SK-N-SH treated with all-trans-retinoic acid at 6 μM for 48 hours (cell line): ENCODE measurements at regions not wholly inside any gene's neighbourhood (a gene's known extent, or its start where the extent isn't known, plus 50 kb on each side); places are given as distances from the start of the nearest gene placed in this dataset.

Experiments used
- ATAC-seq: fragments of 200-7000 bp; cut with Tn5 transposase; 3 replicates; pipeline ENCODE4 v1.9.1; 2020; ENCODE audit warnings: mild to moderate bottlenecking, moderate library complexity
- ARNTL ChIP-seq: fragments of 450-650 bp; formaldehyde crosslinking; IDR thresholded peaks from 2 replicates; pipeline ENCODE4 v1.5.0; 2020; ENCODE audit warnings: low read depth, mild to moderate bottlenecking, moderate library complexity, borderline replicate concordance
- CREB5 ChIP-seq: fragments of 250-450 bp; sonication (Bioruptor Pico); IDR thresholded peaks from 2 replicates; pipeline ENCODE4 v1.5.1; 2020; ENCODE audit warnings: low read depth, mild to moderate bottlenecking, moderate library complexity
- CSDC2 ChIP-seq: fragments of 250-450 bp; sonication (Bioruptor Pico); IDR thresholded peaks from 2 replicates; pipeline ENCODE4 v1.5.0; 2020; ENCODE audit warnings: mild to moderate bottlenecking, moderate library complexity
- ESRRG ChIP-seq: fragments of 250-450 bp; sonication (Bioruptor Pico); IDR thresholded peaks from 2 replicates; pipeline ENCODE4 v1.6.1; 2021; ENCODE audit warnings: mild to moderate bottlenecking
- GLIS3 ChIP-seq: fragments of 250-450 bp; sonication (Bioruptor Pico); IDR thresholded peaks from 2 replicates; pipeline ENCODE4 v1.5.0; 2020; ENCODE audit warnings: mild to moderate bottlenecking, moderate library complexity
- ISL1 ChIP-seq: fragments of 250-450 bp; sonication (Bioruptor Pico); IDR thresholded peaks from 2 replicates; pipeline ENCODE4 v2.1.2; 2022; ENCODE audit warnings: mild to moderate bottlenecking, moderate library complexity
- PPARA ChIP-seq: fragments of 250-450 bp; sonication (Bioruptor Pico); IDR thresholded peaks from 2 replicates; pipeline ENCODE4 v1.5.0; 2020; ENCODE audit warnings: mild to moderate bottlenecking, borderline replicate concordance
- RARB ChIP-seq: fragments of 250-450 bp; sonication (Bioruptor Pico); IDR thresholded peaks from 2 replicates; pipeline ENCODE4 v1.8.0; 2021; ENCODE audit warnings: mild to moderate bottlenecking, moderate library complexity
- SNAI2 ChIP-seq: fragments of 250-450 bp; sonication (Bioruptor Pico); IDR thresholded peaks from 2 replicates; pipeline ENCODE4 v1.5.0; 2020; ENCODE audit warnings: mild to moderate bottlenecking, moderate library complexity
- TCF4 ChIP-seq: fragments of 250-450 bp; sonication (Bioruptor Pico); IDR thresholded peaks from 2 replicates; pipeline ENCODE4 v1.8.0; 2021; ENCODE audit warnings: mild to moderate bottlenecking, moderate library complexity, borderline replicate concordance
- TOX ChIP-seq: fragments of 250-450 bp; sonication (Bioruptor Pico); IDR thresholded peaks from 2 replicates; pipeline ENCODE4 v1.8.0; 2021; ENCODE audit warnings: mild to moderate bottlenecking, moderate library complexity, borderline replicate concordance
- ZC3H10 ChIP-seq: fragments of 250-450 bp; sonication (Bioruptor Pico); IDR thresholded peaks from 2 replicates; pipeline ENCODE4 v1.5.1; 2021; ENCODE audit warnings: mild to moderate bottlenecking, moderate library complexity
- ZNF70 ChIP-seq: fragments of 450-650 bp; formaldehyde crosslinking; IDR thresholded peaks from 2 replicates; pipeline ENCODE4 v1.5.0; 2020; ENCODE audit warnings: mild to moderate bottlenecking, moderate library complexity
- ZNF8 ChIP-seq: fragments of 450-650 bp; formaldehyde crosslinking; IDR thresholded peaks from 2 replicates; pipeline ENCODE4 v1.5.0; 2020; ENCODE audit warnings: mild to moderate bottlenecking, moderate library complexity
- TF ChIP-seq, protein P1 (sequence below): fragments of 250-450 bp; sonication (Bioruptor Pico); IDR thresholded peaks from 2 replicates; pipeline ENCODE4 v1.5.1; 2021; ENCODE audit warnings: mild to moderate bottlenecking, moderate library complexity
- TF ChIP-seq, protein P2 (sequence below): fragments of 250-450 bp; sonication (Bioruptor Pico); IDR thresholded peaks from 2 replicates; pipeline ENCODE4 v1.8.0; 2020; ENCODE audit warnings: mild to moderate bottlenecking, moderate library complexity, borderline replicate concordance
- TF ChIP-seq, protein P3 (sequence below): fragments of 250-450 bp; sonication (Bioruptor Pico); IDR thresholded peaks from 2 replicates; pipeline ENCODE4 v1.8.0; 2021; ENCODE audit warnings: low read depth, mild to moderate bottlenecking, moderate library complexity, borderline replicate concordance

DNA sequence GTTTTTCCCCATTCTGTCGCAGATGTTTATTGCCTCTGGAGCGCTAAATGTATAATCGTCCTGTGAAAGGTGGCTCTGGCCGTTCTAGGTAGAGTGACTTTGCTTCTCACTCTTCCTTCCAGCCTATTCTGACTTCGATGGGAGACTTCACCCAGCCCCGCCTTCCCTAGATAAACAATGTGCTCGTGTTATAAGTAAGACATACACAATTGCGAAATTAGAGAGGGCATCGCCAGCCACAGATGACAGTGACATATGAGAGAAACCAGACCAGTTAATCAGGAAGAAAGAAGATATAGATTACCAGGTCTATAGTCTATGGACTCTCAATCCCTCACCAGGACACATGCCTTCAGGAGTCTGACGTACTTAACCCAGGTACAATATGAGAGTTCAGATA is 1050.5 kb upstream of the AUTS2 start:
- no peak for ATAC-seq
- TF ChIP-seq PPARA (no peak), GLIS3 (CRISPR knock-in tag) (no peak), ZC3H10 (no peak), RARB (CRISPR knock-in tag) (no peak), ARNTL (CRISPR knock-in tag) (no peak)
- TF ChIP-seq, protein P1, sequence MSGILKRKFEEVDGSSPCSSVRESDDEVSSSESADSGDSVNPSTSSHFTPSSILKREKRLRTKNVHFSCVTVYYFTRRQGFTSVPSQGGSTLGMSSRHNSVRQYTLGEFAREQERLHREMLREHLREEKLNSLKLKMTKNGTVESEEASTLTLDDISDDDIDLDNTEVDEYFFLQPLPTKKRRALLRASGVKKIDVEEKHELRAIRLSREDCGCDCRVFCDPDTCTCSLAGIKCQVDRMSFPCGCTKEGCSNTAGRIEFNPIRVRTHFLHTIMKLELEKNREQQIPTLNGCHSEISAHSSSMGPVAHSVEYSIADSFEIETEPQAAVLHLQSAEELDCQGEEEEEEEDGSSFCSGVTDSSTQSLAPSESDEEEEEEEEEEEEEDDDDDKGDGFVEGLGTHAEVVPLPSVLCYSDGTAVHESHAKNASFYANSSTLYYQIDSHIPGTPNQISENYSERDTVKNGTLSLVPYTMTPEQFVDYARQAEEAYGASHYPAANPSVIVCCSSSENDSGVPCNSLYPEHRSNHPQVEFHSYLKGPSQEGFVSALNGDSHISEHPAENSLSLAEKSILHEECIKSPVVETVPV (CRISPR knock-in tag) = no peak
- TF ChIP-seq, protein P2, sequence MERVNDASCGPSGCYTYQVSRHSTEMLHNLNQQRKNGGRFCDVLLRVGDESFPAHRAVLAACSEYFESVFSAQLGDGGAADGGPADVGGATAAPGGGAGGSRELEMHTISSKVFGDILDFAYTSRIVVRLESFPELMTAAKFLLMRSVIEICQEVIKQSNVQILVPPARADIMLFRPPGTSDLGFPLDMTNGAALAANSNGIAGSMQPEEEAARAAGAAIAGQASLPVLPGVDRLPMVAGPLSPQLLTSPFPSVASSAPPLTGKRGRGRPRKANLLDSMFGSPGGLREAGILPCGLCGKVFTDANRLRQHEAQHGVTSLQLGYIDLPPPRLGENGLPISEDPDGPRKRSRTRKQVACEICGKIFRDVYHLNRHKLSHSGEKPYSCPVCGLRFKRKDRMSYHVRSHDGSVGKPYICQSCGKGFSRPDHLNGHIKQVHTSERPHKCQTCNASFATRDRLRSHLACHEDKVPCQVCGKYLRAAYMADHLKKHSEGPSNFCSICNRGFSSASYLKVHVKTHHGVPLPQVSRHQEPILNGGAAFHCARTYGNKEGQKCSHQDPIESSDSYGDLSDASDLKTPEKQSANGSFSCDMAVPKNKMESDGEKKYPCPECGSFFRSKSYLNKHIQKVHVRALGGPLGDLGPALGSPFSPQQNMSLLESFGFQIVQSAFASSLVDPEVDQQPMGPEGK (CRISPR knock-in tag) = no peak

DNA sequence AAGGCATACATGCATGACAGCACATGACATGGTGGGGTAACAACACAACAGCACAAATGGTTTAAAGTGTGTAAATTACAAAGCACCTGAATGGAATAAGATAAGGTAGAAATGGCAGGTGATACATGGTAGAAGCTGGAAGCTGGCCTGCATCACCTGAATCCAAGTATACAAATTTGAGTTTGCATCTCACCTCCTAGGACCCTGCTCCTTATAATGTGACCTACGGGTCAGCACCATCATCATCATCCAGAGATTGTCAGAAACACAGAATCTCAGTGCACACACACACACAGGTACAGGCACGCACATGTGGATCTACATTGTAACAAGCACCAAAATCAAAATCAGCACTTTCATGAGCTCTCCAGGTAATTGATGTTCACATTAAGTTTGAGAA is 1048.2 kb upstream of the AUTS2 start:
- TF ChIP-seq PPARA (no peak), SNAI2 (CRISPR knock-in tag) (no peak), ZNF70 (CRISPR knock-in tag) (peak; percentile 94)
- ATAC-seq = no peak

DNA sequence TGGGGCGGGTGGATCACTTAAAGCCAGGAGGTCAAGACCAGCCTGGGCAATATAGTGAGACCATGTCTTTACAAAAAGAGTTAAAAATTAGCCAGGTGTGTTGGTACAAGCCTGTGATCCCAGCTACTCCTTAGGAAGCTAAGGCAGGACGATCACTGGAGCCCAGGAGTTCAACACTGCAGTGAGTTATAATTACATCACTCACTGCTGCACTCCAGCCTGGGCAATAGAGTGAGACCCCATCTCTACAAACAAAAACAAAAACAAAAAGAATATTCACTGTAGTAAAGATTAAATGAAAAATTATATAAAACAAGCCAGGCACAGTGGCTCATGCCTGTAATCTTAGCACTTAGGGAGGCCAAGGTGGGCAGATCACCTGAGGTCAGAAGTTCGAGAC is 1047.6 kb upstream of the AUTS2 start:
- no peak for ATAC-seq
- no peak for TF ChIP-seq CREB5 (CRISPR knock-in tag)
- no peak for TF ChIP-seq TCF4 (CRISPR knock-in tag)
- TF ChIP-seq, protein P2 (CRISPR knock-in tag) = no peak
- TF ChIP-seq ESRRG (CRISPR knock-in tag) = no peak
- TF ChIP-seq, protein P3, sequence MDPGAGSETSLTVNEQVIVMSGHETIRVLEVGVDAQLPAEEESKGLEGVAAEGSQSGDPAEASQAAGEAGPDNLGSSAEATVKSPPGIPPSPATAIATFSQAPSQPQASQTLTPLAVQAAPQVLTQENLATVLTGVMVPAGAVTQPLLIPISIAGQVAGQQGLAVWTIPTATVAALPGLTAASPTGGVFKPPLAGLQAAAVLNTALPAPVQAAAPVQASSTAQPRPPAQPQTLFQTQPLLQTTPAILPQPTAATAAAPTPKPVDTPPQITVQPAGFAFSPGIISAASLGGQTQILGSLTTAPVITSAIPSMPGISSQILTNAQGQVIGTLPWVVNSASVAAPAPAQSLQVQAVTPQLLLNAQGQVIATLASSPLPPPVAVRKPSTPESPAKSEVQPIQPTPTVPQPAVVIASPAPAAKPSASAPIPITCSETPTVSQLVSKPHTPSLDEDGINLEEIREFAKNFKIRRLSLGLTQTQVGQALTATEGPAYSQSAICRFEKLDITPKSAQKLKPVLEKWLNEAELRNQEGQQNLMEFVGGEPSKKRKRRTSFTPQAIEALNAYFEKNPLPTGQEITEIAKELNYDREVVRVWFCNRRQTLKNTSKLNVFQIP (CRISPR knock-in tag) = no peak

- no peak for TF ChIP-seq CSDC2
- no peak for TF ChIP-seq TCF4 (CRISPR knock-in tag)
- TF ChIP-seq ISL1 (CRISPR knock-in tag) = no peak
- TF ChIP-seq CREB5 (CRISPR knock-in tag) = no peak
- no peak for TF ChIP-seq GLIS3 (CRISPR knock-in tag)
- no peak for TF ChIP-seq TOX (CRISPR knock-in tag)
- TF ChIP-seq SNAI2 (CRISPR knock-in tag) = no peak
- no peak for TF ChIP-seq ZNF8
- TF ChIP-seq ZC3H10 = no peak
- TF ChIP-seq, protein P3 (CRISPR knock-in tag) = no peak
- ATAC-seq = no peak
Observed at GRCh38 chr7:68556537-68556936, 1041.7 kb upstream of the AUTS2 start.
